GM18507 (cell line): ENCODE measurements at regions not wholly inside any gene's neighbourhood (a gene's known extent, or its start where the extent isn't known, plus 50 kb on each side); places are given as distances from the start of the nearest gene placed in this dataset.
"Not testable (repeated sequence)": the region's sequence is repeated elsewhere in the genome, so short reads cannot be mapped to it uniquely, and the experiment has no call there.

Experiments
- DNase-seq: peaks from one replicate; pipeline ENCODE4 v3.0.0; 2011; ENCODE audit warnings: low read depth; ENCODE audit not compliant: insufficient read length; ENCODE audit errors: extremely low spot score
- FAIRE-seq: peaks from 2 replicates; lab custom pipeline; 2011; peaks lifted over from hg19 to GRCh38; lab: Jason Lieb, UNC

DNA sequence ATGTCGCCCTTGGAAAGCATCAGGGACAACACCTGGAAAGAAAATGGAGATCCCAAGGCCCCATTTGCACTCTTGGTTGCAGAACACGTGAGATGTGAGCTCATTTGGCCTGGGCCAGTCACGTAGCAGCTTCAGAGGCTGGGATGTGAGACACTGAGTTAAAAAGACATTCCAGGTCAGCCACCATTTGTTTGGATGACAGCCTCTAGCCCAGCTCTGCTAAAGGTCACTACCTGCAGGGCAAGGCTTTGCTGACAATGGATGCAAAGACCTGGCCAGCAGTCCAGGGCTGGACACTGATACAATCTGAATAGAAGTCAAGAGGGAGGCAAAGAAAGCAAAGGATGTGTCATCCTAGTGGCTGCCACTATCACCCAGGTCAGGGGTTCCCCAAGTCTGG lies 83.9 kb upstream of the LRPPRC start:
- no peak for DNase-seq

DNA sequence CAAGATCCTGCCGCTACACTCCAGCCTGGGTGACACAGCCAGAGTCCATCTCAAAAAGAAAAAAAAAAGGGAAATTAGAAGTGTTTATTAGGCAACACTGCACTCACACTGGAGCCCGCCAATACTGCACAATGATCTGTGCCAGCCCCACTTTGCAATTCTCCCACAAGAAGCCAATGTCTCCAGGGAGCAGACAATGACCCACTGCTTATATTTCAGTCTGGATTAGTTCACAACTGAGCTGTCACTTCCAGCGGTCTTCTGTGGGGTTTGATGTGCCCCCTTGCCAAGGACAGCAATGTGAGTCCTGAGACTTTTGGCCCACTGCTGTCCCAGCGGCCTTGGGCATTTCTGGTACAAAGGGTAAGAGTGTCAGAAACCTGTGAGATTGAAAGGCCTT lies 85.6 kb upstream of the PPM1B start:
- FAIRE-seq (no peak), DNase-seq (no peak)

More for the DNA sequence above, 83.9 kb upstream of the LRPPRC start:
- FAIRE-seq = no peak

DNA sequence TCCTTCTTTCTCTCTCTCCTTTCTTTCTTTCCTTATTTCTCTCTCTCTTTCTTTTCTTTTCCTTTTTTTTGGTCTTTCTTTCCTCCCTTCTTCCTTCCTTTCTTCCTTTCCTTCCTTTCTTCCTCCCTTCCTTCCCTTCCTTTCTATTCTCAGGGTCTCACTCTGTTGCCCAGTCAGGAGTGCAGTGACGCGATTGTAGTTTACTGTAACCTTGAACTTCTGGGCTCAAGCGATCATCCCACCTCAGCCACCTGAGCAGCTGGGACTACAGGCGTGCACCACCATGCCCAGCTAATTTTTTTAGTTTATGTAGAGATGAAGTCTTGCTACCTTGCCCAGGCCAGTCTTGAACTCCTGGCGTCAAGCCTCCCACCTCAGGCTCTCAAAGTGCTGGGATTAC lies 83.8 kb upstream of the PPM1B start:
- FAIRE-seq = no peak
- no peak for DNase-seq

DNA sequence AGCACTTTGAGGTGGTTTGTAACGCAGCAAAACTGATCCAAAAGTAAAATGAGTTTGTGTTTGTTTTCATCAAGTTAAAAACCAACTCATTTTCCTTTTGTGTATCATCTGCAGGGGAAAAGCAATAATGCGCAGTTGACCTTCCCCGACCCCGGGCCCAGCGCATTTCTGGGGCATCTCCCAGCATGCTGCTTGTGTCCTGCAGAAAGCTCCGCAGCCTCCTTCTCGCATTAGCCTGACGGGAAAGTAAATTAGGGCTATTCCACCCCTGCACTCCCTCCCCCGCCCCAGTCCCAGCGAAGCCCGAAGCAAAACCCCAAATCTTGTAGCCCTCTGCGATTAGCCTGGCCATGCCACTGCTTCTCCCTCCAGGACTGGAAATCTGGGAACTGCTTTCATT lies 82.0 kb upstream of the PPM1B start:
- FAIRE-seq = no peak
- no peak for DNase-seq

DNA sequence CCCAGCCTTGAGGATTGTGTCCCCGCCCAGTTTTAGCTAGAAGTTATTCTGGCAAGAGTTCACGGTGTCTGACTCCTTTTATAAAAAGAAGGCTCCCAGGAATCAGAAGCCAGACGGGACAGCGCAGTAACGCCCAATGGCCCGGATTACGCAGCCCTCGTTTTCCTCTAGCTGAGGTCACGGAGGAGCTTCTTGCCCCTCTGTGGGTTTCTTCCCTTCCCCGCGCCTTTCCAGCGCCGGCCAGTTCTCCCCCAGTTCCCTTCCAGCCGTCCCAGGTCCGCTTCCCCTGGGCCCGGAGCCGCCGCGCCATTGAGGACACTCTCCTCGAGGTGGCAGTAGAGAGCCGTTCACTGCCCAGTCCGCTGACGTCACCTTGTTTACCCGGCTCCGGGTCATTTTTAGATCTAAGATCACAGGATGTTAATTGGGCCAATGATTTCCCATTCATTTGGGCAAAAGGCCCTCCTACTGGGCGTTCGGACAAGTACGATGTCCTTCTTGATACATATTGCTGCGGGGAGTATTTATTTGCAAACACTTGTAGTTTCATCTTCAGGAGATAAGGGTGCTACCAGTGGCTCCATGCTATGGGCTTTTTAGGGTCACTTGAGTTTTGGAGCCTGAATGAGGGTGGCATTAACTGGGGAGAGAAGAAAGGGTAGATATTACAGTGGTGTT lies 81.5 kb upstream of the PPM1B start:
- DNase-seq (peak; percentile 68), FAIRE-seq (peak; percentile 90)

DNA sequence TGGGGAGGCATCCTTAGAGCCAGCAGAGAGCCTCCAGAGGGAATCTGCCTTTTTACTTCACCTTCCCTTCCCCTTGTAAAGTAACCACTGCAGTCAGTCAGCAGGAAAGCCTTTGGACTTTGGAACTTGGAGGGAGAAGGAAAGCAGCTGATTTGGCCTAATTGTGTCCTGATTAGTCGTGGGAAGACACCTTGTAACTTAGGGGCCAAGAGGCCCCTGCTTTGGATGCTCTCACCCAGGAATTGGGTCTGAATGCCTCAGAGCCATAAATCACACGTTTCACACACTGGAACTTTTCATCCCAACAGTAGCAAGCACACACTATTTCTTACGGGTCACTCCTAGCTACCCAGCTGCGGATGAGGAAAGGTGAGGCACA lies 81.0 kb upstream of the PPM1B start:
- no peak for DNase-seq
- no peak for FAIRE-seq

DNA sequence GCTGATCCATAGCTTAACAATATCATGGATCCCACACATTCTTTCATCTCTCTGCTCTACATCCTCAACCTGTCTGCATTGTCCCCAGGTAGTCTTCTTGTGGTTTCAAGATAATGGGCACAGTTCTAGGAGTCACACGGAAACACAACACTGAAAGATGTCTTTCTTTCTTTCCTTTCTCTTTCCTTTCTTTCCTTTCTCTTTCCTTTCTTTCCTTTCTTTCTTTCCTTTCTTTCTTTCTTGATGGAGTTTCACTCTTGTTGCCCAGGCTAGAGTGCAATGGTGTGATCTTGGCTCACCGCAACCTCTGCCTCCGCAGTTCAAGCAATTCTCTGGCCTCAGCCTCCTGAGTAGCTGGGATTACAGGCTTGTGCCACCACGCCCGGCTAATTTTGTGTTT lies 76.2 kb upstream of the PPM1B start:
- DNase-seq, FAIRE-seq: not testable (repeated sequence)

DNA sequence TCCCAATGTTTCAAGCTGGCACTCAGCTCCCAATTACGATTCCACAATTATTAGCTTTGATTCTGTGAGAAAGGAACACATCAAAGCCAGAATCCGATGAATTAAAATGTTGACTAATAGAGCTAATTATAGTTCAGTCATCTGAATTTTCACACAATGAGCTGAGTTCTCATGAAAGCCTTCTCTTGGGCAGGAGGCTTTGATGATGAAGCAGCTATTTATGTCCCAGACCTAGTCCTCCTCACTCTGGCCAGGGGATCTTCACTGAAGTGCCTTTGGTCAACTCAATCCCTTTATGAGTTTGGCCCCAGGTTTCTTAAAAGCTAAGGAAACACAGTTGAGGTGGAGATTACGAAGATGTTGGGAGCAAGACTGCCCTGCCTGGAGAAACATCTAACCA lies 74.7 kb upstream of the PPM1B start:
- DNase-seq (no peak), FAIRE-seq (no peak)

DNA sequence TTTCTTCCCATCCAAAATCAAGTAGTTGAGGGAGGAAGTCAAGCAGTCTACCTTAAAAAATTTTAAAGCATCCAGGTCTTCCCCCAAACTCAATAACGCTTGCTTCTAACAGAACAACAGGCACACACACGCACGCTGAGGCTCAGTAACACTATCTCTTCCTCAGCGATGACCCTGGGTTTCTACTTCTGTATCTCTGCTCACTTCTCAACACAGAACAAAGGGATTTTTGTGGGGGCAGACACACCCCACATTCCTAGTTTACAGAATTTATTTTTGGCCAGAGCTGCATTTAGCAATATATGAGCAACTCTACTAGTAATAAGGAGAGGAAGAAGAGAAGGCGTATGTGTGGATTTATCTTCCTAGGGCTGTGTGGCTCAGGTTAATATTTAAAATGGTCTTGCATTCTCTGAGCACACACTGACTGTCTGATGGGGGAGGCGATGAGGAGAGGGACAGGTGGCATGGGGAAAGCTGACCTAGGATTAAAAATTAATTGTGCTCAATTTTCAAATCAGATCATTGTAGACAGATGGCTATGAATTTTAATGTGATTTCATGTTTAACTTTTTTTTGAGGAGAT lies 71.3 kb upstream of the PPM1B start:
- FAIRE-seq = no peak
- no peak for DNase-seq

DNA sequence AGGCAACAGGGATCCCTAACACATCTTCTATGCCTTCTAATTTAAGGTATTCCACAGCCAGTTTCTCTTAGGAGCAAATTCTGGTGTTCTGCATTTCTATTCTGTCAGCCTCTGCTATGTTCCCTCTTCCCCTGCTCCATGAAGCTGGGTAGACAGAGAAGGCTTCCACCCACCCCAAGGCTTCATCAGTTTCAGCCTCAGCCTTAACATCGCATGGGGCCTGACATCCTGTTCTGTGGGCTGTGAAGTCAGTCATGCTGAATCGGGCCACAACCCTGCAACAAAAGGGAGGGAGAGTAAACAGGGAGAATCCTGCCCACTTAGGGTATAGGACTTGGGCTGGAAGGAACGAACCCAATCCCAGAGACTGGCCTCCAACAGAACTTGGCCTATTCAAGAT lies 70.6 kb upstream of the PPM1B start:
- DNase-seq = no peak
- FAIRE-seq = peak; percentile 84

DNA sequence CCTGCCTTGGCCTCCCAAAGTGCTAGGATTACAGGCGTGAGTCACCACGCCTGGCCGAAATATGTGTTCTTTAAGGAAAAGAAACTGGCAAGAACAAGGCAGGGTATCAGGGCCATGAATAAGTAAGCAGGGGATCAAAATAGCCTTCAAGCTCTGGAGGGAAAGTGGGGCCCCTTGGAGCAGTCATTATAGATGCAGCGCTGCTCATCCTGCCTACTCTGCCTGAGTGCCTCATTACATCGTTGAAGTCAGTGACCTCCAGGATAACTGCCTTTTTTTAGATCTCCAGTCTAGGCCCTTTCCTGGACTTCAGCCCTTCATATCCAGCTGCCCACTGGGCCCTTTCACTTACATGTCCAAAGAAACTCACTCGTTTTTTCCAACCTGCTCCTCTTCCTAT lies 69.8 kb upstream of the PPM1B start:
- FAIRE-seq (no peak), DNase-seq (no peak)

DNA sequence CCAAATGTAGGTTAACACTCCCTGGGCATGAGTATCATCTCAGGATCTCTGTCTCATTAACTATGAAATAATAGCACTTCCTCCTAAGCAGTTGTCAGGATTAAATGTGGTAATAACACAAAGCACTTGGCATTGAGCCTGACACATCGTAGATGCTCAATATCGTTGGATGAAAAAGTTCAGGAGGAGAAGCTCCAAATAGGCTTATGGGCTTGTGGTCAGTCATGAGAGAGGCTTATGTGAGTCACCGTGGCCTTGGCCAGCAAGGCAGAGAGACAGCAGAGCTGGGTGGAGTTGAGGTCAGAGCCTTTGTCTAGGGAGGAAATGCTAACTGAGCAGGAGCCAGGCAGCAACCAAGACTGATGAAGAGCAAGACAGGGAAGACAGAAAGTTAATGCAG lies 68.3 kb upstream of the PPM1B start:
- DNase-seq (no peak), FAIRE-seq (peak; percentile 26)

DNA sequence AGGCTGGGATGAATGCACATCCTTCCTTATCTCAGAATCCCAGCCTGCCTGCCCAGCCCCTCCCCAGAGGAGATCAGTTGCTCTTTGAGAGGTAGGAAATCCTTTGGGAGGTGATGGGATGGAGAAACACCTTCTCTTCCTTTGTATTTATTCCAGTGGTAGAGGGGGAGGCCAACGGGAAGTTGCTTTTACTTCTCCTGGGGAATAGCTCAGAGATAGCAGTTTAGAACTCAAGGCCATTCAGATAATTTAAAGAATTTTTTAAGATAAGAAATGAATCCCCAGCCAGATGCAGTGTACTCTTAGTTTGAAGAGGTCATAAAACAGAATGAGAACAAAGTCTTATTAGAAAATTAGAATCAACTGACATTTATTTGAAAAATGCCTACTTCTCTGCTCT lies 67.4 kb upstream of the PPM1B start:
- no peak for DNase-seq
- no peak for FAIRE-seq

DNA sequence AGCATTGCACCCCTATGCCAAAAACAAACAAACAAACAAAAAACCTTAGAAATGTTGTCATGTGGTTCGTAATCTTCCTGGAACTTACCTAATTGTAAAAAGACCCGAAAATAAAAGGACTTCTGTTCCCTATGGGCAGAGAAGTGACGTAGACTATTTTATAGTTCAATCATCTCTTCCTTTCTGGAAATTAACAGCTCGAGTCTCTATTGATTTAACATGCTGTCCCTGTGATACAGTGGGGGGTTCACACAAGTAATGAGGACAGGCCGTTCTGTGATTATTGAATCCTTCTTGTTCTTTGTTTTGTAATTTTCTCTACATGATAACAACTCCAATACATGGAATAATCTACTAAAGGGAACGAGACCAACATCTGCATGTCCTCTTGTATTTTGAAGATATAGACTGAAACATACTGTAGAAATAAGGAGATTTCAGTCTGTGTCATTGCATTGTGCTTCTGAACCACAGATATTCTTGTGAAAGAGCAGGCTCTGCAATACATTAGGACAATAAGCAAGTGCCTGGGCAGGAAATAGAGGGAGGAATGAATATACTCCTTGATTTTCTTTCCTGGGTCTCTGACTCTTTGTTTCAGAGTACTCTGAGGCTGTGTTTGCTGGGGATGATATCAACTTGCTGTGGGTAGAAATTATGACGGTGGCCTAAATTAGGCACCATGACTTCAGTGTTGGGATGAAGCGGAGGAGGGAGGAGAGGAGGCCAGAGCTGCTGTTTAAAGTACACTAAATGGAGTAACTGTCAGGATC lies 65.7 kb upstream of the PPM1B start:
- DNase-seq (no peak), FAIRE-seq (no peak)

DNA sequence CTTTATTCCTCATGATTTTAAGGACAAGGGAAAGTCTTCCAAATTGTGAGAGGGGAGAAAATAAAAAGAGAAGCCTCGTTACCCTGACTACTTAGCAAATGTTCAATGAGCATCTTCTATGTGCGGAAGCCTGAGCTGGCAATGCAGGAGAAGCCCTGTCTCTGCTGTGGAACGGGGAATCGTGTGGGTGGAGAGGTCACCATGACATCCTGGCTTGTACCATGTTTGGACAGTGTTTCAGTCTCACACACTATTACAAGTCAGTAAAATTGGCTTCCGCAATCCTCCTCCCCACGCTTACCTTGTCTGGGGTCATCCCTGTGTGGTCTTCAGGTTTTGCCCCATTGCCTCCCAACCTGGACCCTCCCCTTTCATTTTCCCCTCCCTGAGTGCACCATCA lies 65.0 kb upstream of the PPM1B start:
- DNase-seq = no peak
- FAIRE-seq = no peak

DNA sequence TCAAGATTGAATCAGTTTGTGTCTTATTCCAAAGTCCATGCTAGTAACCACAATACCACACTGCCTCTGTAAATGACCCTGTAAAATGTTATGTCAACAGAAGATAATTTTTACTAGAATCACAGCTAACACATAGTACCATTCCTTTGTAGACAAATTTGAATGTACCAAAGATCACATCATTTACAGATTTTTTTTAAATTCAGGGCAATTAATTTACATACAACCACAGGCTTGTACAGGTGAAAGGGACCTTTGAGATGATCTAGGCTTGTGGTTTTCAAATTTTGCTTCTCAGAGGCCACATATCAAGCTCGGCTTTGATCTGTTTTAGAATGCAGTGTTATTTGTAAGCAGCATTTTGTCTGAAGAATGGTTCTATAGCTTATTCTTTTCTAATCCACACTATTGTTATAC lies 63.8 kb upstream of the PPM1B start:
- DNase-seq (no peak), FAIRE-seq (no peak)

DNA sequence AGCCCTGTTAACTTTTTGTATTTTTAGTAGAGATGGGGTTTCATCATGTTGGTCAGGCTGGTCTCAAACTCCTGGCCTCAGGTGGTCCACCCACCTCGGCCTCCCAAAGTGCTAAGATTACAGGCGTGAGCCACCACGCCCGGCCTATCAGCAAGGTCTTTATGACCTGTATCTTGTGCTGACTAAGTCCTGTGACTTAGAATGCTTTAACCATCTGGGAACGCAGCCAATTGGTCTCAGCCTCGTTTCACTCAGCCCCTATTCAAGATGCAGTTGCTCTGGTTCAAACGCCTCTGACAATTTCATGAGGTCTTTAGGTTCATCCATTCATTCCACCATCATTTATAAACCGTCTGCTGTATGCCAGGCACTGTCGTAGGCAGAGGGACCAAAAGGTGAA lies 62.2 kb upstream of the PPM1B start:
- DNase-seq, FAIRE-seq: not testable (repeated sequence)

DNA sequence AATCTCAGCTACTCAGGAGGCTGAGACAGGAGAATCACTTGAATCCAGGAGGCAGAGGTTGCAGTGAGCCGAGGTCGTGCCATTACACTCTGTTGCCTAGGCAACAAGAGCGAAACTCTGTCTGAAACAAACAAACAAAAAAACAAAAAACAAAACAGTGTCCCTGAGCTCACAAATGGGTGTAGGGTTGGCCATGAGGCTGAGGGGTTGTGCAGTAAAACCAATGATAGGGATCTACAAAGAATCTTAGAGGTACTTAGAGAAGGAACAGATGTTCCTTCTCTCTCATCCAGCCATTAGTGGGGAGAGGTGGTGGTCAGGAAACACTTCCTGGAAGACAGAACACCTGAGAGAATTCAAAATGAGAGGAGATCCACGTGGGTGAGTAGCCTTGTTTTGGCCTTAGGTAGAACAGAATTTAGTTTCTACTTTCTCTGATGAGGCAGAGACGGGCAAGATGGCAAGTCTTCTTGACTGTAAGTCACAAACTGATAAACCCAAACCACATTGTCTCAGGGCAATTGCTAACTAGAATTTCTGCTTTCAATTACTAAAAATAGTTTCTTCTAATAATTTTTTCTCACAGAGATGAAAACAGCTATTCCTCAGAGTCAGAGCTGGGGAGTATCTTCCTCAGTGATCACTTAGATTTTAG lies 61.5 kb upstream of the PPM1B start:
- peak; percentile 84 for FAIRE-seq

DNA sequence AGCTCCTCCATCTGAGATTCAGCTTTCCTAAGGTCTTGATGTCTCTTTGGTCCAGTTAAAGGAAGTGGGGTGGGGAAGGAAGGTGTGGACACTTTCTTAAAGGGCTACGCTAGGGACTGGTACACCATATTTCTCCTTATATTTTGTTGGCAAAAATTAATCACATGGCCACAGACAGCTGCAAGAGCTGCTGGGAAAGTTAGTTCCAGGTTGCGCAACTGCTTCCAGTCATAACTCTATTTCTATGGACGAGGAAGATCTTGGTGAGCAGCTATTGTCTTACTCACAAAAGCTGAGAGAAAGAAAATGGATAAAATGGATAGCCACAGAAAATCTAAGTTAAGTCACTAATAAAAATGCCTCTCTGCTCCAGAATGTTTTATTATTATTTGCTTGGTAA lies 60.7 kb upstream of the PPM1B start:
- no peak for FAIRE-seq
- no peak for DNase-seq

More for the DNA sequence above, 61.5 kb upstream of the PPM1B start:
- no peak for DNase-seq

DNA sequence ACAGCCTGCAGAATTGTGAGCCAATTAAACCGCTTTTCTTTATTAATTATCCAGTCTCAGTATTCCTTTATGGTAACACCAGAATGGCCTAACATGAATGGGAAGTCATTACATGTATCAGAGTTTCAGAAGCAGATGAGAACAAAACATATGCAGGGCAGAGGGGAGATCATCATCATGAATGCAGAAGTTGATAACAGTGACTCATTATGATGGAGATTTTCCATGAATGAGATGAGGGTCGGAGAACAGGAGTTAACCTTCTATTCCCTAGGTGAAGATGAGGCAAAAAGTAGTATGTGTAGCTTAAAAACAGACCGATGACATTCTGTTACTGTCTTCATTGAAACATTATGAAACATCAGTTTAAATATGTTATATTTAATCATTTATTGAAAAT lies 59.5 kb upstream of the PPM1B start:
- no peak for DNase-seq
- no peak for FAIRE-seq
